IPS DF 4.7 (cell line): ENCODE measurements at regions not wholly inside any gene's neighbourhood (a gene's known extent, or its start where the extent isn't known, plus 50 kb on each side); places are given as distances from the start of the nearest gene placed in this dataset.

Source experiments
- DNase-seq: peaks from one replicate; pipeline ENCODE4 v3.0.0-alpha.2; 2013; ENCODE audit warnings: low spot score; ENCODE audit errors: extremely low read depth

- DNase-seq, result no peak
These were observed 78.9 kb downstream of the C16orf95 start for GRCh38 chr16:87238361-87238715.

GRCh38 chr16:87239545-87239944, 77.6 kb downstream of the C16orf95 start:
- no peak for DNase-seq

- no peak for DNase-seq
These were observed 76.7 kb downstream of the C16orf95 start for GRCh38 chr16:87240211-87241136.

GRCh38 chr16:87241137-87241771, 75.9 kb downstream of the C16orf95 start:
- DNase-seq, result no peak

GRCh38 chr16:87243478-87243877, 73.7 kb downstream of the C16orf95 start:
- DNase-seq, result no peak

- no peak for DNase-seq
These were observed 72.5 kb downstream of the C16orf95 start for GRCh38 chr16:87244636-87245197.

- DNase-seq, result no peak
These were observed 71.7 kb downstream of the C16orf95 start for GRCh38 chr16:87245511-87245910.

GRCh38 chr16:87246269-87247065, 70.7 kb downstream of the C16orf95 start:
- DNase-seq, result no peak

GRCh38 chr16:87248714-87249113, 68.5 kb downstream of the C16orf95 start:
- no peak for DNase-seq

GRCh38 chr16:87249425-87249824, 67.8 kb downstream of the C16orf95 start:
- DNase-seq, result no peak

GRCh38 chr16:87250431-87250960, 66.7 kb downstream of the C16orf95 start:
- no peak for DNase-seq

GRCh38 chr16:87252269-87252970, 64.8 kb downstream of the C16orf95 start:
- no peak for DNase-seq
